Calu3 (cell line): ENCODE measurements at regions not wholly inside any gene's neighbourhood (a gene's known extent, or its start where the extent isn't known, plus 50 kb on each side); places are given as distances from the start of the nearest gene placed in this dataset.

Experiments used
- BruUV-seq: library from RNA; stranded (reverse); fragments of 400-500 nt; replicated peaks from 2 replicates; lab custom pipeline; 2021; lab: Mats Ljungman, UMichigan
- CTCF ChIA-PET: fragments of 300-600 bp; sonication (Branson Sonifier 250); formaldehyde crosslinking; loops from one replicate; lab custom pipeline; 2022; ENCODE audit warnings: antibody characterized with exemption; lab: Charles Lee
- DNase-seq: peaks from one replicate; pipeline ENCODE4 v3.0.0; 2022
- H3K27ac Mint-ChIP-seq: one replicate; pipeline ENCODE4 v1.8.0; 2022; ENCODE audit warnings: mixed read lengths; ENCODE audit not compliant: unreplicated experiment
- H3K27me3 Mint-ChIP-seq: one replicate; pipeline ENCODE4 v1.8.0; 2022; ENCODE audit warnings: mixed read lengths; ENCODE audit not compliant: unreplicated experiment
- H3K36me3 Mint-ChIP-seq: one replicate; pipeline ENCODE4 v1.8.0; 2022; ENCODE audit warnings: mild to moderate bottlenecking, moderate library complexity, mixed read lengths; ENCODE audit not compliant: insufficient read depth, unreplicated experiment
- H3K4me1 Mint-ChIP-seq: one replicate; pipeline ENCODE4 v1.8.0; 2022; ENCODE audit warnings: mild to moderate bottlenecking, low read depth, mixed read lengths; ENCODE audit not compliant: unreplicated experiment
- H3K4me3 Mint-ChIP-seq: one replicate; pipeline ENCODE4 v1.8.0; 2022; ENCODE audit warnings: mild to moderate bottlenecking, low read depth, moderate library complexity, mixed read lengths; ENCODE audit not compliant: unreplicated experiment
- H3K9me3 Mint-ChIP-seq: one replicate; pipeline ENCODE4 v1.8.0; 2022; ENCODE audit warnings: low read depth, mixed read lengths; ENCODE audit not compliant: unreplicated experiment
- CTCF ChIP-seq: fragments of 200-600 bp; IDR thresholded peaks from one replicate; pipeline ENCODE4 v1.8.0; 2022; ENCODE audit warnings: antibody characterized with exemption; ENCODE audit not compliant: unreplicated experiment
- intact Hi-C: fragments of 100-400 bp; cut with micrococcal nuclease; formaldehyde crosslinking; loops from one replicate; pipeline ENCODE4 v1.10.0; 2022; ENCODE audit not compliant: unreplicated experiment

GRCh38 chr16:79366635-79367034, 233.9 kb downstream of the MAF start:
- H3K36me3 Mint-ChIP-seq: no peaks in the 10 kb centered on the region
- H3K9me3 Mint-ChIP-seq: peaks cover 6% of the 10 kb centered on the region
- TF ChIP-seq CTCF: no peak
- H3K4me3 Mint-ChIP-seq: no peak overlapping the region
- H3K27ac Mint-ChIP-seq: no peak overlapping the region
- intact Hi-C loops: no loop called here
- no TSS peak for BruUV-seq
- CTCF ChIA-PET: no interaction called here
- no peak for DNase-seq
- H3K4me1 Mint-ChIP-seq: no peaks in the 10 kb centered on the region
- H3K27me3 Mint-ChIP-seq: peaks cover 19% of the 10 kb centered on the region

DNA sequence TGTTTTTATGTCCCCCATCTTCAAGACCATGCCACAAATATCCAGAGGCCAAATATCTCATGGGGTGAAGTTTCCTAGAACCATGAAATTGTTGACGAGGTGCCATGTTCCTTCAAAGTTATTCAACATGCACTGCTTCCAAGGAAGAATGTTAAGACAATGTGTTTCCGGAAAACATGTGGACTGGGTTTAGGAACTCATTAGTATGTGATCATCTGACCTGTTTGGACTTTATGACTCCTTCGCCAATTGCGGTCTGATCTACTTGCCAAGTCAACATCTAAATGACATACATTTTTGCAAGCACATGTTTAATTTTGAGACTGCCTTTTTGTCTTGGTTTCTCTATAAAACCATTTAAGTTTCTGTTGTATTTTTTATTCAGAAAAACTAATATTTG, 234.8 kb downstream of the MAF start:
- intact Hi-C loops: no loop called here
- TF ChIP-seq CTCF: no peak
- peaks cover 6% of the 10 kb centered on the region for H3K9me3 Mint-ChIP-seq
- H3K27ac Mint-ChIP-seq: no peak overlapping the region
- no peak for DNase-seq
- H3K36me3 Mint-ChIP-seq: no peaks in the 10 kb centered on the region
- no peaks in the 10 kb centered on the region for H3K4me1 Mint-ChIP-seq
- no TSS peak for BruUV-seq
- CTCF ChIA-PET: no interaction called here
- H3K27me3 Mint-ChIP-seq: peaks cover 19% of the 10 kb centered on the region
- H3K4me3 Mint-ChIP-seq: no peak overlapping the region

DNA sequence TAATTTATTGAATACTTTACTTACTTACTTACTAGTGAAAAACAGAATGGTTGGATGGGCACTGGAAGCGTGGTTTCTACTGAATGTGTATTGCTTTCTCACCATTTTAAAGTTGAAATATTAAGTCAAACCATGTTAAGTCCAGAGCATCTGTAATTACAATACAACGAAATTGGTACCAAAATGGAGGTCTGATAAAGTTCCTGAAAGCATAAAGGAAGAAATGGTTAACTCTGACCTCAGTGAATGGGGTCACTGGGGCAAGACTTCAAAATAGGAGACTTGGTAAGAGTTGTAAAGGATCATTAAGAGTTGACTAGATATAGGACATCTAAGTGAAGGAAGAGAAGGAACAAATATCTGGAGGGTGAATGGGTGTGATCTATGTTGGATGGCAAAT, 237.1 kb downstream of the MAF start:
- H3K4me1 Mint-ChIP-seq: no peaks in the 10 kb centered on the region
- no peak for DNase-seq
- H3K36me3 Mint-ChIP-seq: no peaks in the 10 kb centered on the region
- peaks cover 6% of the 10 kb centered on the region for H3K9me3 Mint-ChIP-seq
- CTCF ChIA-PET: no interaction called here
- BruUV-seq: no TSS peak
- peaks cover 19% of the 10 kb centered on the region for H3K27me3 Mint-ChIP-seq
- H3K4me3 Mint-ChIP-seq: no peak overlapping the region
- intact Hi-C loops: no loop called here
- TF ChIP-seq CTCF: no peak
- no peak overlapping the region for H3K27ac Mint-ChIP-seq

- Mint-ChIP-seq H3K36me3 (no peaks in the 10 kb centered on the region), H3K4me3 (no peak overlapping the region), H3K27ac (no peak overlapping the region), H3K27me3 (peaks cover 19% of the 10 kb centered on the region), H3K9me3 (peaks cover 6% of the 10 kb centered on the region), H3K4me1 (no peaks in the 10 kb centered on the region)
- CTCF ChIA-PET: no interaction called here
- intact Hi-C loops: no loop called here
- no peak for TF ChIP-seq CTCF
- no TSS peak for BruUV-seq
- DNase-seq: no peak
These were observed 237.5 kb downstream of the MAF start for GRCh38 chr16:79363035-79363434.
